ENCODE measurements at regions not wholly inside any gene's neighbourhood (a gene's known extent, or its start where the extent isn't known, plus 50 kb on each side); places are given as distances from the start of the nearest gene placed in this dataset.

GRCh38 chr1:106910798-106911197 is 145.7 kb upstream of the PRMT6 start:
- Histone ChIP-seq H3K4me2 (ENCODE audit: insufficient read depth, insufficient read length, low read length) (no peak overlapping the region), H3K23me2 (ENCODE audit: insufficient read length, low read depth, low read length, poor library complexity, severe bottlenecking) (no peaks in the 10 kb centered on the region), H3K56ac (ENCODE audit: insufficient read length, low read depth, low read length) (no peak overlapping the region), H4K91ac (ENCODE audit: insufficient read length, low read depth, low read length) (no peak overlapping the region), H3K27me3 (ENCODE audit: insufficient read depth, low read length) (no peaks in the 10 kb centered on the region), H3K18ac (ENCODE audit: insufficient read length, low read depth, low read length) (no peak overlapping the region), H4K5ac (ENCODE audit: insufficient read length, low read depth, low read length) (no peak overlapping the region), H2BK15ac (ENCODE audit: low read depth, low read length) (no peak overlapping the region), H2BK120ac (ENCODE audit: low read depth, low read length, poor library complexity, severe bottlenecking) (no peak overlapping the region), H4K20me1 (ENCODE audit: control insufficient read depth, insufficient read depth, insufficient read length) (no peaks in the 10 kb centered on the region), H2BK5ac (ENCODE audit: insufficient read length, low read length) (no peak overlapping the region), H4K8ac (replicated peaks; ENCODE audit: insufficient read length, low read depth, low read length) (no peak overlapping the region), H2AK5ac (ENCODE audit: insufficient read length, low read length) (no peak overlapping the region), H3K27ac (ENCODE audit: insufficient read length, low read depth, low read length) (no peak overlapping the region), H3K23ac (ENCODE audit: insufficient read length, low read depth, low read length) (no peak overlapping the region), H3K4me1 (ENCODE audit: insufficient read depth, low read length) (no peaks in the 10 kb centered on the region), H2BK12ac (ENCODE audit: insufficient read length, low read depth, low read length) (no peak overlapping the region), H2BK20ac (ENCODE audit: low read depth, low read length, poor library complexity, severe bottlenecking) (no peak overlapping the region), H3K9ac (ENCODE audit: extremely low read depth, insufficient read length, low read length) (no peak overlapping the region), H2AFZ (ENCODE audit: low read length) (no peak overlapping the region), H3K4ac (ENCODE audit: low read depth, low read length) (no peak overlapping the region), H3T11ph (ENCODE audit: low read length) (no peak overlapping the region), H3K79me1 (ENCODE audit: insufficient read depth, low read depth, low read length, poor library complexity, severe bottlenecking) (no peaks in the 10 kb centered on the region), H3K9me3 (ENCODE audit: control insufficient read depth, low read depth, low read length) (no peaks in the 10 kb centered on the region), H3K79me2 (ENCODE audit: insufficient read depth, low read length) (no peaks in the 10 kb centered on the region), H3K14ac (ENCODE audit: insufficient read depth, low read length) (no peak overlapping the region)
- TF ChIP-seq, protein P1, sequence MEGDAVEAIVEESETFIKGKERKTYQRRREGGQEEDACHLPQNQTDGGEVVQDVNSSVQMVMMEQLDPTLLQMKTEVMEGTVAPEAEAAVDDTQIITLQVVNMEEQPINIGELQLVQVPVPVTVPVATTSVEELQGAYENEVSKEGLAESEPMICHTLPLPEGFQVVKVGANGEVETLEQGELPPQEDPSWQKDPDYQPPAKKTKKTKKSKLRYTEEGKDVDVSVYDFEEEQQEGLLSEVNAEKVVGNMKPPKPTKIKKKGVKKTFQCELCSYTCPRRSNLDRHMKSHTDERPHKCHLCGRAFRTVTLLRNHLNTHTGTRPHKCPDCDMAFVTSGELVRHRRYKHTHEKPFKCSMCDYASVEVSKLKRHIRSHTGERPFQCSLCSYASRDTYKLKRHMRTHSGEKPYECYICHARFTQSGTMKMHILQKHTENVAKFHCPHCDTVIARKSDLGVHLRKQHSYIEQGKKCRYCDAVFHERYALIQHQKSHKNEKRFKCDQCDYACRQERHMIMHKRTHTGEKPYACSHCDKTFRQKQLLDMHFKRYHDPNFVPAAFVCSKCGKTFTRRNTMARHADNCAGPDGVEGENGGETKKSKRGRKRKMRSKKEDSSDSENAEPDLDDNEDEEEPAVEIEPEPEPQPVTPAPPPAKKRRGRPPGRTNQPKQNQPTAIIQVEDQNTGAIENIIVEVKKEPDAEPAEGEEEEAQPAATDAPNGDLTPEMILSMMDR (conservative IDR thresholded peaks at IDR 0.05), result no peak
- no peak for DNase-seq
- H3K4me1 Mint-ChIP-seq, result 0 out of 4 replicates have a peak, but pooled peaks cover 0 to 5% of the 10 kb centered on the region in 2 experiments
- no peak overlapping the region for H3K4me3 Mint-ChIP-seq
- H3K27me3 Mint-ChIP-seq (ENCODE audit: low read depth), result no peaks in the 10 kb centered on the region
- H3K9me3 Mint-ChIP-seq, result no peaks in the 10 kb centered on the region
- whole genome bisulfite sequencing (ENCODE audit: extremely low coverage, insufficient read length, low lambda C conversion rate), result no CpG with 5 or more reads among the region's 3 CpGs
- no peaks in the 10 kb centered on the region; a peak in 1 of 7 replicates for H3K36me3 Mint-ChIP-seq (ENCODE audit: insufficient read depth in 1 of 3, low read depth in 3 of 3)
- no peak overlapping the region for H3K27ac Mint-ChIP-seq

All from H9 (cell line).